Effector memory CD4-positive, alpha-beta T cell (primary cell): ENCODE measurements at regions not wholly inside any gene's neighbourhood (a gene's known extent, or its start where the extent isn't known, plus 50 kb on each side); places are given as distances from the start of the nearest gene placed in this dataset.

Source experiments
- DNase-seq, 3 donors: peaks; one replicate each; pipeline ENCODE4 v3.0.0-alpha.2; 2020
- H3K27ac ChIP-seq: 2 replicates; pipeline ENCODE4 v1.7.0; 2013; ENCODE audit warnings: mild to moderate bottlenecking, low read length, moderate library complexity; ENCODE audit not compliant: insufficient read depth, poor library complexity, severe bottlenecking
- H3K27me3 ChIP-seq: replicated peaks from 2 replicates; pipeline ENCODE4 v1.7.0; 2013; ENCODE audit warnings: mild to moderate bottlenecking, low read length; ENCODE audit not compliant: insufficient read depth, control insufficient read depth, poor library complexity, severe bottlenecking
- H3K36me3 ChIP-seq: 2 replicates; pipeline ENCODE4 v1.7.0; 2013; ENCODE audit warnings: mild to moderate bottlenecking, low read length, moderate library complexity; ENCODE audit not compliant: control insufficient read depth, insufficient read depth
- H3K4me1 ChIP-seq: 2 replicates; pipeline ENCODE4 v1.7.0; 2013; ENCODE audit warnings: low read length, mild to moderate bottlenecking; ENCODE audit not compliant: control insufficient read depth, insufficient read depth, poor library complexity, severe bottlenecking
- H3K4me3 ChIP-seq: 2 replicates; pipeline ENCODE4 v1.7.0; 2013; ENCODE audit warnings: low read length, low read depth, mild to moderate bottlenecking; ENCODE audit not compliant: insufficient read depth, poor library complexity, severe bottlenecking
- H3K9me3 ChIP-seq: 2 replicates; pipeline ENCODE4 v1.7.0; 2013; ENCODE audit warnings: mild to moderate bottlenecking, low read length, moderate library complexity; ENCODE audit not compliant: control insufficient read depth

DNA sequence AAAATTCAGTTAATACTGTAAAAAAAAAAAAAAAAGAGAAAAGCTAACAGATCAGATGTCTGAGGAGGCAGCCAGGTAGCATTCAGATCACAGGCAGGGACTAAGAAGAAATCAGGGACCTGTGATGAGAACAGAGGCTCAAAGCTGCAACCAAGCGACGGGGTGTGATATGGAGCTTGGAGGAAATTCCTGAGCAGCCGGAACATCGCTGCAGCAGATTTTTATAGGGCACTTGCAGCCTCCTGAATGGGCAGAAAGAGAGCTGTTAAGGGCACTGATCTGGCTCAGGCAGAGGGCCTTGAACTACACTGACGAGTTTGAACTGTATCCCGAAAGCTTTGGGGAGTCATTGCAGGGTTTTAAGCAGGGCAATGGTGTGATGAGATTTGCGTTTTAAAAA, 315.4 kb downstream of the ADGRL2 start:
- Histone ChIP-seq H3K27ac (no peak overlapping the region), H3K9me3 (no peaks in the 10 kb centered on the region), H3K4me1 (no peaks in the 10 kb centered on the region), H3K27me3 (no peaks in the 10 kb centered on the region), H3K36me3 (no peaks in the 10 kb centered on the region), H3K4me3 (no peak overlapping the region)
- no peak for DNase-seq

DNA sequence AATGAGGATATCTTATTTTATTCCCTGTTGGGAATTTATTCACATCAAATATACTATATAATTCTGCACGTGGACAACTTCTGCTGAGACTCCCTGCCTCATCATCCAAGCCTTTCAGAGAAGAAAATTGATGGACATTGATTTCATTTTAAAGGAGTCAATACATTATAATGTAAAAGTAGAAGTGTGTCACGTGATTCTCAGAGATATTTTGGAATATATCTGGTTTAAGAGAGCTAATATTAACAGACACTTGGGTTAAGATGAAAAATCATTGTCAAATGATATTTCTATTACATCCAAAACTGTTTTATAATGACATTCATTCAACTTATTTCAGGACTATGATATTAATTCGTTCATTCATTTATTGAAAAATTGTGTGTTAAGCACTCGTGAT, 314.2 kb downstream of the ADGRL2 start:
- no peaks in the 10 kb centered on the region for H3K9me3 ChIP-seq
- no peak overlapping the region for H3K27ac ChIP-seq
- no peaks in the 10 kb centered on the region for H3K36me3 ChIP-seq
- H3K4me3 ChIP-seq, result no peak overlapping the region
- DNase-seq, result no peak
- no peaks in the 10 kb centered on the region for H3K4me1 ChIP-seq
- H3K27me3 ChIP-seq, result no peaks in the 10 kb centered on the region

DNA sequence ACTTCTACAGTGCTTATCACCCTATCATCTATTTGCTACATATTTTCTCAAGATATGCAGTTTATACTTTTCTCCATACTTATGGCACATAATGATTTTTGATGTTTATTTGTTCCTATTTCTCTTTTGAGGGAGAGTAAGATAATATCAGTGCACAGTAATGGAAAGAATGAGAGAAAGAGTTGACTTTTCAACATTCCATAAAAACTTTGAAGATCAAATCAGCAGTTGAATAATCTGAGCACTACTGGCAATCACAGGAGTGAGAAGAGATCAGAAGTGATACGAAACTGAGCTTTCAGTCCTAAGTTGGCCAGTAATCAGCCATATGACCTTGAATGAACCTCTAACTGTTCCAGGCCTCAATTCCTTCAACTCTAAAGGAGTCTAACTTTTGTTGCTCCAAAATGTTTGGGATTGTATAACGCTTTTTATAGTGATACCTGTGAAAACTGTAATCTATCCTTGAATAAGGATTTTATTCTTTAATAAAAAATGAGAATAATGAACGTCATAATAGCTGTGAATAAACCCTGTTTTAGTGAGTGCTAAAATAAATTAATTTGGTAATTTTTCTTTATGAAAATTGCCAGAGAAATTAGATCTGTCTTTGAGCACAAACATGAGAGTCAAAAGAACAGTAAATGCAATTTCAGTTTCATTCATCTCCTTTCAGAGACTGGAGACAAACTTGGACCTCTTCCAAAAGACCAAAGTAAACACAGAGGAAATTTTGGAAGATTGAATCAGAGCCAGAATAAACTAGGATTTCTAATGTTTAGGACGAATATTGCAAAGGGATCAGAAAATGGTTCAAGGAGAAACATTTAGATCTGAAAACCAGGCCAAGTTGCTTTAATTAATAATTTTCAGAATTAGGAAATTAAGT, 309.9 kb downstream of the ADGRL2 start:
- no peaks in the 10 kb centered on the region for H3K27me3 ChIP-seq
- no peak overlapping the region for H3K27ac ChIP-seq
- no peak for DNase-seq
- H3K36me3 ChIP-seq, result no peaks in the 10 kb centered on the region
- H3K9me3 ChIP-seq, result no peaks in the 10 kb centered on the region
- H3K4me1 ChIP-seq, result no peaks in the 10 kb centered on the region
- no peak overlapping the region for H3K4me3 ChIP-seq

DNA sequence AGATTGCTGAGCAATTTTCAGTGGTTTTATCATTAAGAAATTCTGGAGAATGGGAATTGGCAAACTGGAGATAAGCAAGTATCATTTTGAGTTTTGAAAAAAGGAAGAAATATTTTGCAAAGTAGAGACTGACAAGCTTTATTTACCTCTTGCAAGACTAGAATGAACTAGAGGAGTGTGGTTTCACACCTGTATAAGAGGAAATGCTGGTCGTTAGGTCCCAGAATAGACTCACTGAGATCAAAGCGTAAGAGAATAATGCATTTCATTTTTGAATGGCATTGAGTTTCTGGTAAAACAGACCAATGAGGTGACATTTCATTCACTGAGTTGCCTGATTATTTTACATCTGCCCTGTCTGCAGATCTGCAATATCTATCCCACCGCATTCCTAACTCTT, 308.1 kb downstream of the ADGRL2 start:
- Histone ChIP-seq H3K27me3 (no peaks in the 10 kb centered on the region), H3K4me1 (no peaks in the 10 kb centered on the region), H3K27ac (no peak overlapping the region), H3K36me3 (no peaks in the 10 kb centered on the region), H3K9me3 (no peaks in the 10 kb centered on the region), H3K4me3 (no peak overlapping the region)
- DNase-seq, result no peak

DNA sequence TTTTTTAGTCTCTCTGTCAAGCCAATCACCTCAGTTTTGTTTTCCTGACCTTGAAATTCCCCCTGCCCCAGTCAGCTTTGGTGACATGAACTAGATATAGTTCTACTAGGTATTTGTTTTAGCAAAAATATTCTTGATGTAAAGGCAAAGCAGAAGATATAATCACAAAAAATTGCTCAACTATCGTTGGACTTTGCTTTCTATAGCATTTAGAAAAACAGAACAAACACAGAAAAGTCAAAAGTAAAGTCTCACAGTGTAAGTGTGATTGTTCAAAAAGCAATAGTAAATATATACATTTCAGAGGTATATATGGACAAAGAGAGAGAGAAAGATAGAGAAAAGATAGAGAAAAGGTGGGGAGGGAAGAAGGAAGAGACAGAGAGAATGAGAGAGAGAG, 305.9 kb downstream of the ADGRL2 start:
- H3K4me3 ChIP-seq, result no peak overlapping the region
- H3K36me3 ChIP-seq, result no peaks in the 10 kb centered on the region
- no peaks in the 10 kb centered on the region for H3K4me1 ChIP-seq
- H3K27me3 ChIP-seq, result no peaks in the 10 kb centered on the region
- DNase-seq, result no peak
- no peaks in the 10 kb centered on the region for H3K9me3 ChIP-seq
- no peak overlapping the region for H3K27ac ChIP-seq

DNA sequence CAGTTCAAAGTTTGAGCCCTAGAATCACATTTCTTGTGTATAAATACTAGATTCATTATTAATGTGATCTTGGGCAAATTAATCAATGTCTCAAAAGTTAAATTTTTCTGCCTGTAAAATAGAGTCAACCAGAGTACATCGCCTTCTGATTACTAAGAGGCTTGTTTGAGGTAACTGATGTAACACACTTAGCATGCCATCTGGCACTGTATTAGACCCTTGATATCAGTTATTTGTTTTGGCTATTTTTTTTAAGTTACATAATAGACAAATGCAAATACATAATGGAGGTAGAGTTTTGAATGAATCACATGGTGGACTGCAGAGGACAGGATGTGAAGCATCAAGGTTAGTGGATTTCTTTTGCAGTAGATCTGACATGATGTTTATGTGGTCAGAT, 298.4 kb downstream of the ADGRL2 start:
- DNase-seq, result no peak
- no peak overlapping the region for H3K27ac ChIP-seq
- H3K4me1 ChIP-seq, result no peaks in the 10 kb centered on the region
- no peaks in the 10 kb centered on the region for H3K36me3 ChIP-seq
- H3K9me3 ChIP-seq, result no peaks in the 10 kb centered on the region
- no peaks in the 10 kb centered on the region for H3K27me3 ChIP-seq
- H3K4me3 ChIP-seq, result no peak overlapping the region

DNA sequence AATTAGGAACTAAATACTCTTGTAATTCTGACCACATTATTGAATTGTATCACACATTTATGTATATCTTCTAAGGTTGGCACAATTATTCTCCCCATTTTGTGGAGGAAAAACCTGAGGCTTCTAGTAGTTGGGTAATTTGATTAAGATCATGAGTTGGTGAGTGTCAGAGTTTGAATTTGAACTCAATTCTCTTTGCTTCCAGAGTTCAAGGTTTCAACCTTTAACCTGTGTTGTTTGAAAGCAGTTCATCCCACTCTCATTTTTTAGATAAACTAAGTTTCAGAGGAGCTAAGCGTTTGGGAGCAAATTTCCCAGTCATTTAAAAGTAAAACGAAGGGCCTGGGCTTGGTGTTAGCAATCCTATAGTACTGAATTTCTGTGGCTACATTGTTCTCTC, 293.4 kb downstream of the ADGRL2 start:
- H3K4me3 ChIP-seq, result no peak overlapping the region
- H3K9me3 ChIP-seq, result no peaks in the 10 kb centered on the region
- no peaks in the 10 kb centered on the region for H3K36me3 ChIP-seq
- DNase-seq, result no peak
- no peaks in the 10 kb centered on the region for H3K4me1 ChIP-seq
- no peaks in the 10 kb centered on the region for H3K27me3 ChIP-seq
- no peak overlapping the region for H3K27ac ChIP-seq

DNA sequence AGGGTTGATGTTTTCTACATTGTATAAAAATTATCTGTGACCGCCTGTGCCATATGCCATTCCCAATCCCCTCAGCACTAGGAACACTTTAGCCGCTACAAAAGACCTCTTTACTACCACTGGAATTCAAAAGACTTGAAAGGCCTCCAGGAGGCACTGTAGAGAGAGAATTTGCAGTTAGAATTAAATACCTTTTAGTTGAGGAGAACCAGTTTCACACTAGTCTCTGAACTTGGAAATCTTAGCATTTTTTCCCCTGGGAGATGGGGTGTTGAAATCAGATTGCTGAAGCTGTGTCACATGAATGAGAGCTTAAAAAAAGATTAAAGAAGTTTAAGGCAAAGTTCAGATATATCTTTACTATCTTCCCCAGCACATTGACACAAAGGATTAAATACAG, 291.0 kb downstream of the ADGRL2 start:
- H3K27me3 ChIP-seq, result no peaks in the 10 kb centered on the region
- H3K4me1 ChIP-seq, result no peaks in the 10 kb centered on the region
- no peaks in the 10 kb centered on the region for H3K36me3 ChIP-seq
- no peaks in the 10 kb centered on the region for H3K9me3 ChIP-seq
- no peak overlapping the region for H3K4me3 ChIP-seq
- no peak overlapping the region for H3K27ac ChIP-seq
- DNase-seq, result no peak

DNA sequence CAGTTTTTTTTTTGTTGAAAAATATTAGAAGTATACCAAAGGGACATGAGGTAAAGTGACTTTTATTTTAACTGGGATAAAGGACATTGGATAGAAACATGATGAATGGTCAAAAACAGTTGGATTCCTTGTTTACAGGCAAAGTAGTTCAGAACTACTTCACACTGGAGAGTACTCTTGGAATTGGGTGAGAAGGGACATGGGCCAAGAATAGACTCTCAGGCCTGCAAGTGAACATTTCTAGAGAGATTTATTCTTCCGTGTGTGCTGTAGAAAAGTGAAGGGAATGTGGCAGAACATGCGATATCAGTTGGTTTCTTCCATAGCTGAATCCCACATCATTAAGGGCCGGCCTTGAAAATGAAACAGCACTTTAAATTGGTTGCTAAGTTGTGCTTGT, 290.5 kb downstream of the ADGRL2 start:
- no peaks in the 10 kb centered on the region for H3K27me3 ChIP-seq
- H3K4me3 ChIP-seq, result no peak overlapping the region
- no peaks in the 10 kb centered on the region for H3K4me1 ChIP-seq
- no peaks in the 10 kb centered on the region for H3K36me3 ChIP-seq
- no peak for DNase-seq
- no peak overlapping the region for H3K27ac ChIP-seq
- H3K9me3 ChIP-seq, result no peaks in the 10 kb centered on the region

DNA sequence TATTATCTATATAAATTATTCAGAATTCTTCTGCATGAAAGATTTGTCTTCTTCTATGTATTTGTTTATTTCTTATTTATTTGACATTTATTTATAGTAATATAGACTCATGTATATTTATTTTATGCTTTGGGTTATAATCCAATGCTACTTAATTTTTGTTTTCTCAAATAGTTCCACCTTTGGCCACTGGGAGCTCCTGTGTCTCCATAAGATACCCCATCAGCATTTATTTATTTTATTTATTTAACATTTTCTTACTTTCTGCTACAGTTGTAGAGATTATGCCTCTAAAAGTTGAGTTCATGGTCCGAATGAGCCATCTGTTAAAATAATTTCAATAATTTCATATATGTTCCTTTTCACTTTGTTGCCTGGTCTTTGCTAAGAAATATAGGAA, 289.4 kb downstream of the ADGRL2 start:
- Histone ChIP-seq H3K4me1 (no peaks in the 10 kb centered on the region), H3K9me3 (no peaks in the 10 kb centered on the region), H3K27ac (no peak overlapping the region), H3K4me3 (no peak overlapping the region), H3K27me3 (no peaks in the 10 kb centered on the region), H3K36me3 (no peaks in the 10 kb centered on the region)
- no peak for DNase-seq
